AG08396 (cell line): ENCODE measurements at regions not wholly inside any gene's neighbourhood (a gene's known extent, or its start where the extent isn't known, plus 50 kb on each side); places are given as distances from the start of the nearest gene placed in this dataset.

Experiments used
- DNase-seq: peaks from one replicate; pipeline ENCODE4 v3.0.0; 2012; ENCODE audit warnings: low spot score, mixed read lengths

- no peak for DNase-seq
These were observed 235.6 kb downstream of the ELAVL2 start for GRCh38 chr9:23590276-23591000.

- DNase-seq = no peak
These were observed 231.6 kb downstream of the ELAVL2 start for GRCh38 chr9:23594421-23594820.

DNA sequence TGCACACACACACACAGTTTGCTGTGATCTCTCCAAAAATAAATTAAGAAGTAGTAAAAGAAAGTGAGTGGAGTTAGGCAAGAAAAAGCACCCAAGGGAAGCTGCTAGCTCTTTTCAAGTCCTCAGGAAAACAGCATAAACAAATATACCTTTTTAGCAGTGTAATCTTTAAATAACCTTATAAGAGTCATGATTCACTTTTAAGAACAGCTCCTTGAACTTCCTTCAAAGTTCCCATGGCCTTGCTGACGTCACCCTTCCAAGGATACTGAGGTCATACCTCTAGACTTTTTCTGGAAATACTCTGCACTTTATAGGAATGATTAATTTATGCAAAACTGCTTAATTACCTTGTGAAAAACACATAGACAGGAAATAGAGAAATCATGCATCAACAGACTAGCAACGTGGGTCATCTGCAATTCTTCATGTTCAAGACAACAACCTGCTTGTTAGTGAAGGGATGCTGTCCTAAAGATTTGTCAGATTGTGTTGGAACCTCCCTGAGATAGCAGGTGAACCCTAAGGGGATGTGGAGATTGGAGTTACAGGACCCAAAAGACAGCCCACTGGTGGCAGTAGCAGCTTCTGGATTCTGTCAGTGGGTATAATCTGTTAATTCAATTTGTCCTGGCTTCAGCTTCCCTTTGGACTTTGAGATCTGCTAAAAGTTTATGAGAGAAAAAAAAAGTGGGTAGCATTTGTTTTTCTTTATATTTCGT lies 229.0 kb downstream of the ELAVL2 start:
- DNase-seq = no peak

GRCh38 chr9:23598994-23599393 lies 227.0 kb downstream of the ELAVL2 start:
- DNase-seq = no peak

DNA sequence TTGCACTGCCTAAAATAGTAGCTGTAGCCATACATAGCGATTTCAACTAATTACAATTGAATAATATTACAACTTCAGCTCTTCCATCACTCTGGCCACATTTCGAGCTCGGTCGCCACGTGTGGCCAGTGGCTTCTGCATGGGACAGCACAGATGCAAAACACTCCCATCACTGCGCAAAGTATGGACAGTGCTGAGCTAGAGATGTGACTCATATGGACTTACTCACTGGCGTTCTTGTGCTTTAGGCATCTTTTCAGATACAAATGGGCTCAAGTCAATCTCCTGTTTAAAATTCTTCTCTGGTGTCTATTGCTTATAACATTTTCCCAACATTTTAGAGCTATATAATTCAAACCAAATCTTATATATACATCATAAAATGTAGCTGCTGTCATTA lies 222.7 kb downstream of the ELAVL2 start:
- no peak for DNase-seq

DNA sequence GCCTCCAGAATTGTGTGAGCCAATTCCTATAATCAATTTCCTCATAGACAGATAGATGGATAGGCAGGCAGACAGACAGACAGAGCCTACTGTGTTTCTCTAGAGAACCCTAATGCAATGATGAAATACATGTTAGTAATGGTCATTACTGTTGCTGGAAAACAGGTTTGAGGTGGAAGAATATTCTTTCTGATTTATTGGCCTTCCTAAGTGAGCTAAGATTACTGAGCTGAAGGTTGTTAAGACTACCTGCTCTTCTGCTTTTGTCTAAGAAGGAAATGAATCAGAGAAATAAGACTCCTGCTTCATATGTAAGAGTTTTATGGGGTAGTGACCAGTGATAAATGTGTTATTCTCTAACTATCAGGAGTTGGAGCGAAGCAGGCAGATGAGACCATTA lies 219.9 kb downstream of the ELAVL2 start:
- no peak for DNase-seq

- DNase-seq = no peak
These were observed 217.6 kb downstream of the ELAVL2 start for GRCh38 chr9:23608456-23608855.

- no peak for DNase-seq
These were observed 214.2 kb downstream of the ELAVL2 start for GRCh38 chr9:23611869-23612268.

DNA sequence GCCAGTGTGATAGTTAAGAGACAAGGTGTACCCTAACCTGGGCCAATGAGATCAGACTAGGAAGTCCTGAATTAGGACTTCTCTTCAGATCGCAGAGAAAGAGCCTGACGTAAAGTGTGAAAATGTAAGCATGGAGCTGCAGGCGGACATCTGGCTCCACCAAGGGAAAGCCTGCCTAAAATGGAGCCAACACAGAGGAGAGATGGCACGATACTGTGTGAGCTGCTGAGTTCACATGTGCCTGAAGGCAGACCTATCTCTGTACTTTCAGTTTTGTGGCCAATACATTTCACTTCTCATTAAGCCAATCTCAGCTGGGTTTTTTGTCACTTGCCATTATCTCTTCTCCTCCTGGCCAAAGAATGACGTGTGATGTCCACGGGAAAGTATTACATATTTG lies 210.5 kb downstream of the ELAVL2 start:
- DNase-seq = no peak

- DNase-seq = no peak
These were observed 204.9 kb downstream of the ELAVL2 start for GRCh38 chr9:23621188-23621587.

GRCh38 chr9:23621924-23622323 lies 204.1 kb downstream of the ELAVL2 start:
- DNase-seq = no peak

DNA sequence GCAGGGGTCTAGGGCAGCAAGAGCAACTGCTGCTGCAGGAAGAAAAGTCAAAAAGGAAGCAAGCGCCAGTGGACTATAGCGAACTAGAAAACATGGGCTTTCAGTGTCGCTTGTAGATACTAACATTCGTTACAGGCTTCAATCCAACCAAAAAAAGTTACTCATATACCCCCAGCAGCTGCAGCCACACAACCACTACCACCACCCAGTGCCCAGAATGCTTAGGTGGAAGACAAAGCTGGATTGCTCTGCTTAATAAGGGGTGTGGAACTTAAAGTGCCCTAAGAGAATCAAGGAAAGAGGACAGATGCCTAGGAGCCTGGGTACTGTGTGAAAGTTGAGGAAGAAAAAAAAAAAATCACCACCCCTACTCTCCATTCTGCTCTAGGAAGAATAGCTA lies 203.6 kb downstream of the ELAVL2 start:
- no peak for DNase-seq

DNA sequence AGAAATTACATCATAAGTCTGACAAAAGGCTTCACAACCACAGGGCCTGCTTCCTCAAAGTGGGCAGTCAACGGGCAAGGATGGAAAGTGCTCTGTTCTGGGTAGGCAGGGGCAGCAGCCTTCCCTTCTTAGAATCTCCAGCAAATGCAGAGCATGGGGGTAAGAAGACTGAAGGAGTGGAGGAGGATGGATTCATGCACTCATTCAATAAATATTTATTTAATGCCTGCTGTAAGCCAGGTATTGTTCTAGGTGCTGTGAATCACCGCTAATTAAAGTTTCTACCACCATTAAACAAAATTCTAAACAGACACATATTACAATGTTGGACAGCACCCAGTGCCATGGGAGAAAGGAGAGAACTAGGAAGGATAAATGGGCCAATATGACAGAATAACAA lies 195.6 kb downstream of the ELAVL2 start:
- DNase-seq = no peak

DNA sequence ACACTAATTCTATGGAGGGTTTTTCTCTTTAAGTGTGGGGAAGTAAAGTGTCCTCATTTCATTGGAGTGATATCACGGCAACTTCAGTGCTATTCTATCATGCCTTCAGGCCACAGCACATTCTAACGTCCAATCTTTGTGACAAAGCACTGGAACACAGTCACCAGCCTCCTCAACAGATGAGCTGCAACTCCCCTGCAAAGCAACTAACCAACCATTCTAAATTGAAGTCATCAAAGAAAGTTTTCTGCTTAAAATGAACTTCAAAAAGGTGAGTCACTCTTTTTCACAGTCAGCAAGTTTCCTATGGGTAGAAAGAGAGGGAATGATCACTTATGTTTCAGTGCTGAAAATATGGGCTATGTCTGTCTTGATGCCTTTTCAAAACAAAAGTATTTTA lies 190.8 kb downstream of the ELAVL2 start:
- no peak for DNase-seq

GRCh38 chr9:23636199-23636598 lies 189.8 kb downstream of the ELAVL2 start:
- no peak for DNase-seq

DNA sequence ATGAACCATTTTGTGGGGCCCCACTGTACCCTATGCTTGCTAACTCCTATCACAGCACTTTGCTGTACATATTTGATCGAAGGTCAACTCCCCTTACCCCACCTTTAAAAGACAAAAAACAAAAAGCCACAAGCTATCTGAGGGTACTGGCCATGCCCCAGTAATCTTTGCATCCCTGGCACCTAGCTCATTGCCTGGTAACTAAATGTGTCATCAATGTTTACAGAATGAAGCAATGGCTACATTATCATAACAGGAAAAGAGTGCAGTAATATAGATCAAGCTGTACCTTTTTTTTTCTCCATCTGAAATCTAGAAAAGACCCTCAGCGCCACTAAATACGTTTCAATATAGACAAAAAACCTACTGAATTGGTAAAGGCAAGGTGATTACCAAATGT lies 188.0 kb downstream of the ELAVL2 start:
- DNase-seq = no peak

DNA sequence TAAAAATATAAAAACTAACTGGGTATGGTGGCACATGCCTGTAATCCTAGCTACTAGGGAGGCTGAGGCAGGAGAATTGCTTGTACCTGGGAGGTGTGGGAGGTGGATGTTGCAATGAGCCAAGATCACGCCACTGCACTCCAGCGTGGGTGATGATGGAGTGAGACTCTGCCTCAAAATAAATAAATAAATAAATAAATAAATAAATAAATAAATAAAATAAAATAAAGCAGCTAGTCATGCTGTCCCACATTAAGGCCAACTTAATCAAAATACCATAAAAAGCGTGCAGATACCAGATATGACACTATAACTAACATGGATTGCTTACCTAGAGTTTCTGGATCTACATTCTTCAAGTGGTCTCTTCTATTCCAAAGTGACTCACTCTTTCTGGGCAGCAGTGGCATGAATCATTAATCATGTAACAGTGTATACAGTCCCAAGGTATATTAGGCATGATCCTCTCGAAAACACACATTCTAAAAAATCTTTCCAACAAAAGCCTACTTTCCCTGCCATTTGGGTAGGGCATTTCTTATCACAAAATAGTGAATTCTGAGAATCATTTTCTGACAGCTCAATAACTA lies 187.1 kb downstream of the ELAVL2 start:
- no peak for DNase-seq
